ENCODE measurements at regions not wholly inside any gene's neighbourhood (a gene's known extent, or its start where the extent isn't known, plus 50 kb on each side); places are given as distances from the start of the nearest gene placed in this dataset.

DNA sequence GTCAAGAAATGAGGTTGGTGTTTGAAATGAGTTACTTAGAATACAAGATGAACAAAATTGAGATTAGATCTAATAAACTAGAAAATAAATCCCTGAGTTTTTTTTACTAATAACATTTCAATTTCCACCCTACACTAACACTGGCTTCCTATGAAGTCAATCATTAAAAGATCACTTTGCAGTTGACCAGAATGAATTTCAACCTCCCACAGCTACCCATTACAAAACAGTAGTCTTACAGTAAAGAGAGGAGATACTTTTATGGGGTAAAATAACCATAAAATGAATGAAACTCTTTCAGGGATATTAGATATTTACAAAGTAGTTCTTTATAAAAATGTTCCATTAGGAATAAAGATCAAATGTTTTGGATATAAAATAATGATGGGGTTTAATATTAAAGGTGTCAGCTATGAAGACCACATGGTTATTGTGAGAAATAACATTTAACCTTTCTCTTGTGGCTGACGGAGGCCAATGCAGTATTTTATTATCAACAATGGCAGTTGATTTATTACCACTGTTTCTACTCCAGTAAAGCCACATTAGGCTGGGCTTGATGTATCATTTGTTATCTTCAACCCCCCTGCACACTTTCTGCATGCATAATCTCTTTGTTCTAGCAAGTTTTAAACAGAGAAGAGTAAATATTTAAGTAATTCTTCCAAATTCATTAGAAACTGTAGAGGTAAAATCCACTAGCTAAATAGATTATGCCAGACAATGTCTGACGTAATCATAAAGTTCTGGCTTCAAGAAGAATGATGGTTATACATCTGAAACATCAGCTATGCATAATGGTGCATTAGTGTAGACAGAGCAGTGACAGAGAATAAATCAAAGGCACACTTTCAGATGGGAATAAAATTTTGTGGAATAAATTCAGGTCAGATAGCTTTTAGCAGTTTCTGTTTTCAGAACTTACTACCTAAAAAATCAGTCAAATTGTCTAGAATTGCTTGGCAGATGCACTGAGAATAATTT, 516.6 kb downstream of the PCDH18 start:
- ChIA-PET CTCF (no interaction called here), RAD21 (ENCODE audit: low non-redundant PET in 1 of 2, low total read pairs in 2 of 2, uncharacterized antibody in 2 of 2, unreplicated experiment in 2 of 2) (no interaction called here), POLR2A (no interaction called here)
- H3K9me3 ChIP-seq (ENCODE audit: control insufficient read depth in 1 of 2, insufficient read depth in 1 of 2, low read depth in 1 of 2, low read length in 2 of 2), result no peaks in the 10 kb centered on the region
- BruUV-seq (replicated peaks), result no TSS peak
- ATAC-seq (no peak), DNase-seq (ENCODE audit: low read depth, low spot score) (no peak)
- no peaks in the 10 kb centered on the region; the same call in 1 of the 2 replicates for H3K9me2 ChIP-seq (ENCODE audit: insufficient read depth)
- intact Hi-C loops (cut with micrococcal nuclease), result no loop called here
- H4K20me1 ChIP-seq (ENCODE audit: insufficient read depth), result no peaks in the 10 kb centered on the region
- H3K4me3 ChIP-seq (replicated peaks in 1 of 2; ENCODE audit: low read depth in 1 of 2, low read length in 2 of 2), result no peak overlapping the region
- H3K9ac ChIP-seq (ENCODE audit: low read length), result no peak overlapping the region
- no peak overlapping the region for H2AFZ ChIP-seq (ENCODE audit: low read depth, low read length, poor library complexity, severe bottlenecking)
- no peaks in the 10 kb centered on the region for H3K27me3 ChIP-seq (ENCODE audit: insufficient read depth, low read length)
- H3K27ac ChIP-seq (ENCODE audit: low read depth, low read length), result no peak overlapping the region
- H3K4me1 ChIP-seq (ENCODE audit: control insufficient read depth in 1 of 2, insufficient read depth in 2 of 2, low read length in 2 of 2), result no peaks in the 10 kb centered on the region
- H3K79me2 ChIP-seq (ENCODE audit: insufficient read depth, low read length), result no peaks in the 10 kb centered on the region
- no peaks in the 10 kb centered on the region for H3K36me3 ChIP-seq (ENCODE audit: control insufficient read depth in 1 of 2, insufficient read depth in 2 of 2, low read length in 2 of 2)
- no peak overlapping the region for H3K4me2 ChIP-seq (ENCODE audit: low read length)
- TF ChIP-seq CBX3 (IDR thresholded peaks at IDR 0.05; ENCODE audit: low read depth) (no peak), RAD21 (IDR thresholded peaks at IDR 0.05; ENCODE audit: low read depth) (no peak), EZH2phosphoT487 (IDR thresholded peaks at IDR 0.05; ENCODE audit: borderline replicate concordance) (no peak), EZH2 (IDR thresholded peaks at IDR 0.05) (no peak)

DNA sequence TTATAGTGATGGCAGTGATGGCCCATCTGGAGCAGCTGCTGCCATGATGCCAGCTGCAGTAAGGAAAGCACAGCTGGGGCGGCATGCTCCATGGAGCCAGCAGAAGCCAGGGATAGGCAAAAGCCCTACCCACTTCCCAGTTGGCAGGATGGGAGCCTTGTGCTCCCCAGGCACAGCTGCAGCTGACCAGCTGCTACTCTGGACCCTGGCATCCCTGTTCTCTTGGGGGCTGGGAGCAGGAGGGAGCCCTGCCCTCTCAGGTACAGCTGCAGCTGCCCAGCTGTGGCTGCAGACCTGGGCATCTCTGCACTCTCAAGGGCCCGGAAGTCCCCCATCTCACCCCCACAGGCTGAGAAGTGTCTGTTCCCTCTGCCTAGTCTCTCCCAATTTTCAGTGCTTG, 531.9 kb downstream of the PCDH18 start:
- intact Hi-C loops (cut with micrococcal nuclease), result no loop called here
- Histone ChIP-seq H4K20me1 (ENCODE audit: insufficient read depth) (no peaks in the 10 kb centered on the region), H3K4me1 (ENCODE audit: control insufficient read depth in 1 of 2, insufficient read depth in 2 of 2, low read length in 2 of 2) (no peaks in the 10 kb centered on the region), H3K36me3 (ENCODE audit: control insufficient read depth in 1 of 2, insufficient read depth in 2 of 2, low read length in 2 of 2) (no peaks in the 10 kb centered on the region), H3K27ac (ENCODE audit: low read depth, low read length) (no peak overlapping the region), H2AFZ (ENCODE audit: low read depth, low read length, poor library complexity, severe bottlenecking) (no peak overlapping the region), H3K9me2 (ENCODE audit: insufficient read depth) (peaks cover 3% of the 10 kb centered on the region; the same call in 1 of the 2 replicates), H3K79me2 (ENCODE audit: insufficient read depth, low read length) (no peaks in the 10 kb centered on the region), H3K9ac (ENCODE audit: low read length) (no peak overlapping the region), H3K9me3 (ENCODE audit: control insufficient read depth in 1 of 2, insufficient read depth in 1 of 2, low read depth in 1 of 2, low read length in 2 of 2) (peaks cover 0 to 7% of the 10 kb centered on the region in 2 experiments; a peak in 2 of 4 replicates), H3K27me3 (ENCODE audit: insufficient read depth, low read length) (no peaks in the 10 kb centered on the region), H3K4me2 (ENCODE audit: low read length) (no peak overlapping the region), H3K4me3 (replicated peaks in 1 of 2; ENCODE audit: low read depth in 1 of 2, low read length in 2 of 2) (no peak overlapping the region)
- DNase-seq (ENCODE audit: low read depth, low spot score) (no peak), ATAC-seq (no peak)
- TF ChIP-seq SP1 (IDR thresholded peaks at IDR 0.05; ENCODE audit: low read depth) (no peak), ZNF274 (IDR thresholded peaks at IDR 0.05; ENCODE audit: low read depth, low read length) (no peak), CEBPB (IDR thresholded peaks at IDR 0.05; ENCODE audit: low read depth) (no peak), EZH2phosphoT487 (IDR thresholded peaks at IDR 0.05; ENCODE audit: borderline replicate concordance) (no peak), ZFX (IDR thresholded peaks at IDR 0.05) (no peak), ELF1 (IDR thresholded peaks at IDR 0.05; ENCODE audit: borderline replicate concordance, low read depth) (no peak), SRF (IDR thresholded peaks at IDR 0.05; ENCODE audit: low read depth) (no peak), CBX3 (IDR thresholded peaks at IDR 0.05; ENCODE audit: low read depth) (no peak), FOSL1 (IDR thresholded peaks at IDR 0.05; ENCODE audit: low read depth) (no peak), EGR1 (IDR thresholded peaks at IDR 0.05; ENCODE audit: low read depth) (no peak), TCF7L2 (IDR thresholded peaks at IDR 0.05; ENCODE audit: borderline replicate concordance, extremely low read depth, insufficient read depth, insufficient read length) (no peak), MAX (IDR thresholded peaks at IDR 0.05) (no peak), REST (IDR thresholded peaks at IDR 0.05; ENCODE audit: low read depth) (no peak), SIN3A (IDR thresholded peaks at IDR 0.05; ENCODE audit: low read depth) (no peak), EZH2 (IDR thresholded peaks at IDR 0.05) (no peak)
- TF ChIP-seq, protein P1, sequence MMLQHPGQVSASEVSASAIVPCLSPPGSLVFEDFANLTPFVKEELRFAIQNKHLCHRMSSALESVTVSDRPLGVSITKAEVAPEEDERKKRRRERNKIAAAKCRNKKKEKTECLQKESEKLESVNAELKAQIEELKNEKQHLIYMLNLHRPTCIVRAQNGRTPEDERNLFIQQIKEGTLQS (IDR thresholded peaks at IDR 0.05), result no peak
- ChIA-PET RAD21 (ENCODE audit: low non-redundant PET in 1 of 2, low total read pairs in 2 of 2, uncharacterized antibody in 2 of 2, unreplicated experiment in 2 of 2) (no interaction called here), POLR2A (no interaction called here), CTCF (no interaction called here)
- BruUV-seq (replicated peaks), result no TSS peak

All from HCT116 (cell line).